Prostate gland (tissue), 2 donors: ENCODE measurements at regions not wholly inside any gene's neighbourhood (a gene's known extent, or its start where the extent isn't known, plus 50 kb on each side); places are given as distances from the start of the nearest gene placed in this dataset.

Source experiments
- CTCF ChIP-seq, 4 experiments: fragments of 200-600 bp in 2 of 4; fragments of 450-650 bp in 2 of 4; sonication (generic) in 2 of 4; IDR thresholded peaks; 1 replicate in 3 of 4; 2 replicates in 1 of 4; pipeline ENCODE4 v1.5.1; 2016 to 2019; ENCODE audit warnings: antibody characterized with exemption in 4 of 4, mild to moderate bottlenecking in 2 of 4, moderate library complexity in 2 of 4
- POLR2A ChIP-seq: fragments of 450-650 bp; IDR thresholded peaks from one replicate; pipeline ENCODE4 v1.6.1; 2016; ENCODE audit warnings: antibody characterized with exemption, mild to moderate bottlenecking
- POLR2AphosphoS5 ChIP-seq: sonication (generic); formaldehyde crosslinking; IDR thresholded peaks from one replicate; pipeline ENCODE4 v1.6.1; 2017; ENCODE audit warnings: antibody characterized with exemption

GRCh38 chr5:10169359-10169758 lies 80.3 kb downstream of the ATPSCKMT start:
- TF ChIP-seq CTCF (IDR thresholded peaks at IDR 0.05) = no peak
- TF ChIP-seq POLR2A = no peak
- no peak for TF ChIP-seq POLR2AphosphoS5
